KMS-11 (cell line): ENCODE measurements at regions not wholly inside any gene's neighbourhood (a gene's known extent, or its start where the extent isn't known, plus 50 kb on each side); places are given as distances from the start of the nearest gene placed in this dataset.

Experiments
- H2AFZ ChIP-seq: fragments of 200-600 bp; sonication (generic); 2 replicates; pipeline ENCODE4 v1.6.1; 2016; ENCODE audit warnings: antibody characterized with exemption, mixed run types, low read depth
- H3K27ac ChIP-seq: fragments of 200-600 bp; sonication (generic); 2 replicates; pipeline ENCODE4 v1.6.1; 2016; ENCODE audit warnings: mild to moderate bottlenecking, mixed run types
- H3K27me3 ChIP-seq: fragments of 200-600 bp; sonication (generic); 2 replicates; pipeline ENCODE4 v1.6.1; 2017; ENCODE audit warnings: mild to moderate bottlenecking, low read depth, mixed run types, moderate library complexity; ENCODE audit not compliant: insufficient read depth
- H3K36me3 ChIP-seq: fragments of 200-600 bp; sonication (generic); 2 replicates; pipeline ENCODE4 v1.6.1; 2017; ENCODE audit warnings: mild to moderate bottlenecking, mixed run types; ENCODE audit not compliant: insufficient read depth
- H3K4me1 ChIP-seq: fragments of 200-600 bp; sonication (generic); 2 replicates; pipeline ENCODE4 v1.6.1; 2016; ENCODE audit warnings: mild to moderate bottlenecking, low read depth, mixed run types; ENCODE audit not compliant: poor library complexity, severe bottlenecking
- H3K4me2 ChIP-seq: fragments of 200-600 bp; sonication (generic); 2 replicates; pipeline ENCODE4 v1.7.0; 2016; ENCODE audit warnings: mild to moderate bottlenecking, mixed run types
- H3K4me3 ChIP-seq: fragments of 200-600 bp; sonication (generic); IDR thresholded peaks from 2 replicates; pipeline ENCODE4 v1.6.1; 2017; ENCODE audit warnings: low read depth, low read length, mixed read lengths; ENCODE audit not compliant: insufficient read depth
- H3K79me2 ChIP-seq: fragments of 200-600 bp; sonication (generic); 2 replicates; pipeline ENCODE4 v1.6.1; 2016; ENCODE audit warnings: low read depth, mixed run types; ENCODE audit not compliant: insufficient read depth
- H3K9ac ChIP-seq: fragments of 200-600 bp; sonication (generic); 2 replicates; pipeline ENCODE4 v1.6.1; 2016; ENCODE audit warnings: mild to moderate bottlenecking, mixed run types
- H4K20me1 ChIP-seq: fragments of 200-600 bp; sonication (generic); 2 replicates; pipeline ENCODE4 v1.6.1; 2016; ENCODE audit warnings: mild to moderate bottlenecking, mixed run types; ENCODE audit not compliant: insufficient read depth
- CTCF ChIP-seq: fragments of 200-600 bp; sonication (generic); conservative IDR thresholded peaks from 2 replicates; pipeline ENCODE4 v1.6.1; 2017; ENCODE audit warnings: low read depth, mild to moderate bottlenecking, antibody characterized with exemption, low read length, moderate library complexity, mixed read lengths

GRCh38 chr5:173706700-173707099, 90.2 kb upstream of the BOD1 start:
- H3K4me3 ChIP-seq, result no peak overlapping the region
- no peaks in the 10 kb centered on the region for H3K36me3 ChIP-seq
- no peaks in the 10 kb centered on the region for H3K4me1 ChIP-seq
- no peaks in the 10 kb centered on the region for H3K79me2 ChIP-seq
- no peak overlapping the region for H2AFZ ChIP-seq
- no peak overlapping the region for H3K9ac ChIP-seq
- no peaks in the 10 kb centered on the region for H3K27me3 ChIP-seq
- no peaks in the 10 kb centered on the region for H4K20me1 ChIP-seq
- no peak for TF ChIP-seq CTCF
- no peak overlapping the region for H3K27ac ChIP-seq
- H3K4me2 ChIP-seq, result no peak overlapping the region

- no peak overlapping the region for H3K9ac ChIP-seq
- no peaks in the 10 kb centered on the region for H3K36me3 ChIP-seq
- no peak overlapping the region for H3K4me3 ChIP-seq
- H2AFZ ChIP-seq, result no peak overlapping the region
- H3K4me2 ChIP-seq, result no peak overlapping the region
- no peaks in the 10 kb centered on the region for H3K79me2 ChIP-seq
- H3K27ac ChIP-seq, result no peak overlapping the region
- H4K20me1 ChIP-seq, result no peaks in the 10 kb centered on the region
- no peaks in the 10 kb centered on the region for H3K4me1 ChIP-seq
- no peak for TF ChIP-seq CTCF
- no peaks in the 10 kb centered on the region for H3K27me3 ChIP-seq
These were observed 90.9 kb upstream of the BOD1 start for GRCh38 chr5:173707392-173707791.

- Histone ChIP-seq H3K36me3 (no peaks in the 10 kb centered on the region), H4K20me1 (no peaks in the 10 kb centered on the region), H3K27ac (no peak overlapping the region), H3K27me3 (no peaks in the 10 kb centered on the region), H3K4me3 (no peak overlapping the region), H3K79me2 (no peaks in the 10 kb centered on the region), H3K4me1 (no peaks in the 10 kb centered on the region), H2AFZ (no peak overlapping the region), H3K4me2 (no peak overlapping the region), H3K9ac (no peak overlapping the region)
- TF ChIP-seq CTCF, result no peak
These were observed 92.7 kb upstream of the BOD1 start for GRCh38 chr5:173709145-173709544.

- Histone ChIP-seq H3K79me2 (no peaks in the 10 kb centered on the region), H4K20me1 (no peaks in the 10 kb centered on the region), H3K4me2 (no peak overlapping the region), H3K4me1 (no peaks in the 10 kb centered on the region), H2AFZ (no peak overlapping the region), H3K36me3 (no peaks in the 10 kb centered on the region), H3K27ac (no peak overlapping the region), H3K27me3 (no peaks in the 10 kb centered on the region), H3K4me3 (no peak overlapping the region), H3K9ac (no peak overlapping the region)
- TF ChIP-seq CTCF, result no peak
These were observed 93.3 kb upstream of the BOD1 start for GRCh38 chr5:173709761-173710160.

GRCh38 chr5:173710528-173710927, 94.1 kb upstream of the BOD1 start:
- no peak for TF ChIP-seq CTCF
- H2AFZ ChIP-seq, result no peak overlapping the region
- H4K20me1 ChIP-seq, result no peaks in the 10 kb centered on the region
- no peaks in the 10 kb centered on the region for H3K36me3 ChIP-seq
- H3K4me3 ChIP-seq, result no peak overlapping the region
- no peak overlapping the region for H3K9ac ChIP-seq
- no peak overlapping the region for H3K27ac ChIP-seq
- H3K4me1 ChIP-seq, result no peaks in the 10 kb centered on the region
- H3K79me2 ChIP-seq, result no peaks in the 10 kb centered on the region
- H3K4me2 ChIP-seq, result no peak overlapping the region
- H3K27me3 ChIP-seq, result no peaks in the 10 kb centered on the region
